ENCODE measurements at regions not wholly inside any gene's neighbourhood (a gene's known extent, or its start where the extent isn't known, plus 50 kb on each side); places are given as distances from the start of the nearest gene placed in this dataset.

- Histone ChIP-seq H3K4me1 (no peaks in the 10 kb centered on the region), H3K36me3 (no peaks in the 10 kb centered on the region), H3K27me3 (no peaks in the 10 kb centered on the region), H3K4me3 (ENCODE audit: low read depth, low read length) (no peak overlapping the region), H3K9me3 (no peaks in the 10 kb centered on the region)
- no peak for TF ChIP-seq CTCF (IDR thresholded peaks at IDR 0.05; ENCODE audit: low read depth, low read length)
- no peak for DNase-seq
These were observed 633.0 kb downstream of the TLL1 start for GRCh38 chr4:166506051-166506450.

- H3K4me3 ChIP-seq (ENCODE audit: low read depth, low read length) = no peak overlapping the region
- no peaks in the 10 kb centered on the region for H3K27me3 ChIP-seq
- no peaks in the 10 kb centered on the region for H3K4me1 ChIP-seq
- no peaks in the 10 kb centered on the region for H3K36me3 ChIP-seq
- H3K9me3 ChIP-seq = no peaks in the 10 kb centered on the region
- no peak for DNase-seq
- no peak for TF ChIP-seq CTCF (IDR thresholded peaks at IDR 0.05; ENCODE audit: low read depth, low read length)
These were observed 639.2 kb downstream of the TLL1 start for GRCh38 chr4:166512267-166512666.

GRCh38 chr4:166518315-166518714, 645.3 kb downstream of the TLL1 start:
- no peaks in the 10 kb centered on the region for H3K27me3 ChIP-seq
- H3K4me1 ChIP-seq = no peaks in the 10 kb centered on the region
- H3K9me3 ChIP-seq = no peaks in the 10 kb centered on the region
- no peaks in the 10 kb centered on the region for H3K36me3 ChIP-seq
- no peak overlapping the region for H3K4me3 ChIP-seq (ENCODE audit: low read depth, low read length)
- no peak for TF ChIP-seq CTCF (IDR thresholded peaks at IDR 0.05; ENCODE audit: low read depth, low read length)
- no peak for DNase-seq

- no peak for DNase-seq
- no peak for TF ChIP-seq CTCF (IDR thresholded peaks at IDR 0.05; ENCODE audit: low read depth, low read length)
- H3K4me1 ChIP-seq = no peaks in the 10 kb centered on the region
These were observed 645.7 kb downstream of the TLL1 start for GRCh38 chr4:166518776-166519175.

GRCh38 chr4:166519774-166520173, 646.7 kb downstream of the TLL1 start:
- Histone ChIP-seq H3K27me3 (no peaks in the 10 kb centered on the region), H3K4me3 (ENCODE audit: low read depth, low read length) (no peak overlapping the region), H3K36me3 (no peaks in the 10 kb centered on the region), H3K9me3 (no peaks in the 10 kb centered on the region), H3K4me1 (no peaks in the 10 kb centered on the region)
- no peak for DNase-seq
- no peak for TF ChIP-seq CTCF (IDR thresholded peaks at IDR 0.05; ENCODE audit: low read depth, low read length)

More at GRCh38 chr4:166518776-166519175, 645.7 kb downstream of the TLL1 start:
- no peaks in the 10 kb centered on the region for H3K9me3 ChIP-seq
- no peak overlapping the region for H3K4me3 ChIP-seq (ENCODE audit: low read depth, low read length)
- no peaks in the 10 kb centered on the region for H3K36me3 ChIP-seq
- H3K27me3 ChIP-seq = no peaks in the 10 kb centered on the region

- no peak overlapping the region for H3K4me3 ChIP-seq (ENCODE audit: low read depth, low read length)
- TF ChIP-seq CTCF (IDR thresholded peaks at IDR 0.05; ENCODE audit: low read depth, low read length) = no peak
- no peaks in the 10 kb centered on the region for H3K27me3 ChIP-seq
- H3K36me3 ChIP-seq = no peaks in the 10 kb centered on the region
- no peak for DNase-seq
- H3K4me1 ChIP-seq = no peaks in the 10 kb centered on the region
- H3K9me3 ChIP-seq = no peaks in the 10 kb centered on the region
These were observed 654.5 kb downstream of the TLL1 start for GRCh38 chr4:166527500-166527899.

Measured in BE2C (cell line).